ENCODE measurements at regions not wholly inside any gene's neighbourhood (a gene's known extent, or its start where the extent isn't known, plus 50 kb on each side); places are given as distances from the start of the nearest gene placed in this dataset.

GRCh38 chr11:70567680-70568034 is 169.3 kb downstream of the CTTN start:
- Histone ChIP-seq H3K36me3 (no peaks in the 10 kb centered on the region), H3K4me3 (peak overlapping the region; percentile 28 to 37), H3K9me3 (no peaks in the 10 kb centered on the region), H3K4me1 (no peaks in the 10 kb centered on the region), H3K27ac (peak overlapping the region; percentile 61 to 70), H3K27me3 (no peaks in the 10 kb centered on the region)
- TF ChIP-seq POLR2A (IDR thresholded peaks at IDR 0.05) (no peak), CTCF (IDR thresholded peaks at IDR 0.05) (no peak)
- no peak for DNase-seq
- intact Hi-C loops (cut with DNase I; ENCODE audit: low total_unique reads), result no loop called here

GRCh38 chr11:70568035-70568813 is 169.9 kb downstream of the CTTN start:
- peak overlapping the region; percentile 28 to 37 for H3K4me3 ChIP-seq
- no peaks in the 10 kb centered on the region for H3K4me1 ChIP-seq
- H3K9me3 ChIP-seq, result no peaks in the 10 kb centered on the region
- intact Hi-C loops (cut with DNase I; ENCODE audit: low total_unique reads), result no loop called here
- H3K27me3 ChIP-seq, result no peaks in the 10 kb centered on the region
- peak overlapping the region; percentile 61 to 70 for H3K27ac ChIP-seq
- DNase-seq, result peak; percentile 23 to 27
- no peak for TF ChIP-seq POLR2A (IDR thresholded peaks at IDR 0.05)
- TF ChIP-seq CTCF (IDR thresholded peaks at IDR 0.05), result peak in 1 of 4 experiments; percentile 10
- no peaks in the 10 kb centered on the region for H3K36me3 ChIP-seq

- Histone ChIP-seq H3K4me1 (no peaks in the 10 kb centered on the region), H3K27ac (peak overlapping the region; percentile 61 to 70), H3K36me3 (no peaks in the 10 kb centered on the region), H3K4me3 (peak overlapping the region in 1 of 2 donors; percentile 37), H3K9me3 (no peaks in the 10 kb centered on the region), H3K27me3 (no peaks in the 10 kb centered on the region)
- intact Hi-C loops (cut with DNase I; ENCODE audit: low total_unique reads), result no loop called here
- peak in 1 of 4 experiments; percentile 9 for TF ChIP-seq CTCF (IDR thresholded peaks at IDR 0.05)
- TF ChIP-seq POLR2A (IDR thresholded peaks at IDR 0.05), result no peak
- no peak for DNase-seq
These were observed 170.7 kb downstream of the CTTN start for GRCh38 chr11:70568814-70569617.

GRCh38 chr11:70569618-70569890 is 171.2 kb downstream of the CTTN start:
- intact Hi-C loops (cut with DNase I; ENCODE audit: low total_unique reads), result no loop called here
- DNase-seq, result no peak
- TF ChIP-seq POLR2A (IDR thresholded peaks at IDR 0.05), result no peak
- TF ChIP-seq CTCF (IDR thresholded peaks at IDR 0.05), result no peak

GRCh38 chr11:70569996-70570692 is 171.8 kb downstream of the CTTN start:
- no peaks in the 10 kb centered on the region for H3K9me3 ChIP-seq
- DNase-seq, result no peak
- intact Hi-C loops (cut with DNase I; ENCODE audit: low total_unique reads), result no loop called here
- no peaks in the 10 kb centered on the region for H3K27me3 ChIP-seq
- H3K4me3 ChIP-seq, result no peak overlapping the region
- H3K27ac ChIP-seq, result no peak overlapping the region
- H3K4me1 ChIP-seq, result no peaks in the 10 kb centered on the region
- no peak for TF ChIP-seq CTCF (IDR thresholded peaks at IDR 0.05)
- TF ChIP-seq POLR2A (IDR thresholded peaks at IDR 0.05), result no peak
- H3K36me3 ChIP-seq, result no peaks in the 10 kb centered on the region

More at GRCh38 chr11:70569618-70569890, 171.2 kb downstream of the CTTN start:
- H3K36me3 ChIP-seq, result no peaks in the 10 kb centered on the region
- H3K4me3 ChIP-seq, result no peak overlapping the region
- no peaks in the 10 kb centered on the region for H3K9me3 ChIP-seq
- no peaks in the 10 kb centered on the region for H3K27me3 ChIP-seq
- no peaks in the 10 kb centered on the region for H3K4me1 ChIP-seq
- H3K27ac ChIP-seq, result no peak overlapping the region
